Body of pancreas (tissue), 4 donors: ENCODE measurements at regions not wholly inside any gene's neighbourhood (a gene's known extent, or its start where the extent isn't known, plus 50 kb on each side); places are given as distances from the start of the nearest gene placed in this dataset.

Experiments used
- ATAC-seq: fragments of 150-250 bp; one replicate; pipeline ENCODE4 v1.9.1; 2016
- DNase-seq, 4 donors: peaks; one replicate each; pipeline ENCODE4 v3.0.0-alpha.2; 2019
- H3K27ac ChIP-seq, 4 donors: fragments of 200-600 bp; sonication (generic); 1 replicate in 3 of 4; 2 replicates in 1 of 4; pipeline versions ENCODE4 v1.5.1 to v1.6.1; 2016 to 2019; ENCODE audit warnings: mild to moderate bottlenecking in 1 of 4, mixed read lengths in 1 of 4, moderate library complexity in 1 of 4
- H3K27me3 ChIP-seq, 2 donors: fragments of 200-600 bp; sonication (generic); one replicate each; pipeline ENCODE4 v1.6.0; 2016; ENCODE audit warnings: mild to moderate bottlenecking in 1 of 2
- H3K36me3 ChIP-seq, 2 donors: fragments of 200-600 bp; sonication (generic); replicated peaks in 1 of 2; 2 replicates each; pipeline ENCODE4 v1.5.1; 2016; ENCODE audit warnings: low read depth in 2 of 2; ENCODE audit not compliant: insufficient read depth in 1 of 2
- H3K4me1 ChIP-seq: fragments of 200-600 bp; sonication (generic); one replicate; pipeline ENCODE4 v1.6.0; 2016
- H3K4me3 ChIP-seq, 2 donors: fragments of 200-600 bp; sonication (generic); 1 replicate in 1 of 2; 2 replicates in 1 of 2; pipeline ENCODE4 v1.5.1; 2016 to 2019
- H3K9me3 ChIP-seq, 3 donors: fragments of 200-600 bp; sonication (generic); 1 replicate in 2 of 3; 2 replicates in 1 of 3; pipeline ENCODE4 v1.5.1; 2016
- CTCF ChIP-seq, 7 experiments: fragments of 450-650 bp in 4 of 7; fragments of 200-600 bp in 3 of 7; sonication (generic) in 3 of 7; IDR thresholded peaks; one replicate each; pipeline ENCODE4 v1.5.1; 2016 to 2019; ENCODE audit warnings: antibody characterized with exemption in 7 of 7
- POLR2A ChIP-seq, 3 donors: fragments of 450-650 bp; IDR thresholded peaks; one replicate each; pipeline ENCODE4 v1.6.1; 2016; ENCODE audit warnings: antibody characterized with exemption in 3 of 3, mild to moderate bottlenecking in 2 of 3
- WGBS, 2 donors: methylation state at CpG; one replicate each; pipeline ENCODE4 v1.1.5; 2017; 5-methylcytosine and 5-hydroxymethylcytosine counted together
- intact Hi-C: fragments of 100-400 bp; cut with DNase I; formaldehyde crosslinking; loops from one replicate; pipeline ENCODE4 v1.15.1; 2023

- intact Hi-C loops, result no loop called here
- WGBS, 2 donors, result 40 to 56% methylated on average over 3 of the region's 3 CpGs
- H3K27me3 ChIP-seq, result no peaks in the 10 kb centered on the region
- no peak overlapping the region for H3K27ac ChIP-seq
- TF ChIP-seq POLR2A (IDR thresholded peaks at IDR 0.05) (no peak), CTCF (IDR thresholded peaks at IDR 0.05) (no peak)
- H3K36me3 ChIP-seq, result no peaks in the 10 kb centered on the region
- no peaks in the 10 kb centered on the region for H3K4me1 ChIP-seq
- DNase-seq (no peak), ATAC-seq (no peak)
- no peaks in the 10 kb centered on the region for H3K9me3 ChIP-seq
- H3K4me3 ChIP-seq, result no peak overlapping the region
Measured at GRCh38 chr20:7410150-7410549, 530.1 kb downstream of the HAO1 start.

- intact Hi-C loops, result no loop called here
- no peak overlapping the region for H3K4me3 ChIP-seq
- TF ChIP-seq POLR2A (IDR thresholded peaks at IDR 0.05) (no peak), CTCF (IDR thresholded peaks at IDR 0.05) (no peak)
- DNase-seq (no peak), ATAC-seq (no peak)
- WGBS, 2 donors, result 56 to 58% methylated on average over 5 of the region's 5 CpGs
- no peak overlapping the region for H3K27ac ChIP-seq
- no peaks in the 10 kb centered on the region for H3K36me3 ChIP-seq
- no peaks in the 10 kb centered on the region for H3K27me3 ChIP-seq
- no peaks in the 10 kb centered on the region for H3K4me1 ChIP-seq
- no peaks in the 10 kb centered on the region for H3K9me3 ChIP-seq
Measured at GRCh38 chr20:7411075-7411474, 529.2 kb downstream of the HAO1 start.

DNA sequence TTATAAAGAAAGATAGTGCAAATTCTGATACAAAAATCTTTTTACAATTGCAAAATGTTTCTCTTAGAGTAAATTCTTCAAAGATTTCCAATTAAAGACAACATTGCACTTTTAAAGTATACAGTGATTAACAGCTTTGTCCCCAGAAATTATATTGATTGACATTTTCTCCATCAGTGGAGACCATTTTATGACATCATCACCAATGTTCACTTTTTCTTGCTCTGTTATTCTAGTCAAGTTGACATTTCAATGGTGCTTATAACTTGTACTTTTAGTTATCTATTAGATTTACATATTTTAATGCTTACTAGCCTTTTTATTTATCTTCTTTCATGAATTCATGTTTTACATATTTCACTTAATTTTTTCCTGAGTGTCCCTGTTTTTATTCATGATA lies 524.8 kb downstream of the HAO1 start:
- Histone ChIP-seq H3K36me3 (no peaks in the 10 kb centered on the region), H3K27ac (no peak overlapping the region), H3K4me1 (no peaks in the 10 kb centered on the region), H3K27me3 (no peaks in the 10 kb centered on the region), H3K9me3 (no peaks in the 10 kb centered on the region), H3K4me3 (no peak overlapping the region)
- intact Hi-C loops, result no loop called here
- DNase-seq (no peak), ATAC-seq (no peak)
- TF ChIP-seq CTCF (IDR thresholded peaks at IDR 0.05) (no peak), POLR2A (IDR thresholded peaks at IDR 0.05) (no peak)

DNA sequence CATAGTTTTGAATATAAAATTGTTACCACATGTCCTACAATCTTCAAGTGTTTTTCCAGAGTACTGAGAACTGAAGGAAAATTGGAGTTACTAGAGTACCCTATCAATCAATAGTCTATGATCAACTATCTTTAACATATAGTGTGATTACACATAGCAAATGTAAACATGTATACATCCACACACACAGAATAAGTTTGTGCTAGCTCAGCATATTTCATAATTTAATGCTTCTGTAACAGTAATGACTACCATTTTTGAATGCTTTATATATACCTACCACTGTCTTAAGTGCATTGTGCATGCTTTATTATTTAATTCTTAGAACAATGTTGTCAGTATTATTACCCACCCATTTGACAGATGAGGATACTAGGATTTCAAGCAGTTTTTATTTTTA lies 523.9 kb downstream of the HAO1 start:
- TF ChIP-seq CTCF (IDR thresholded peaks at IDR 0.05), result no peak
- TF ChIP-seq POLR2A (IDR thresholded peaks at IDR 0.05), result no peak
- Histone ChIP-seq H3K9me3 (no peaks in the 10 kb centered on the region), H3K27me3 (no peaks in the 10 kb centered on the region), H3K27ac (no peak overlapping the region), H3K4me1 (no peaks in the 10 kb centered on the region), H3K4me3 (no peak overlapping the region), H3K36me3 (no peaks in the 10 kb centered on the region)
- no peak for DNase-seq
- intact Hi-C loops, result no loop called here
- no peak for ATAC-seq

DNA sequence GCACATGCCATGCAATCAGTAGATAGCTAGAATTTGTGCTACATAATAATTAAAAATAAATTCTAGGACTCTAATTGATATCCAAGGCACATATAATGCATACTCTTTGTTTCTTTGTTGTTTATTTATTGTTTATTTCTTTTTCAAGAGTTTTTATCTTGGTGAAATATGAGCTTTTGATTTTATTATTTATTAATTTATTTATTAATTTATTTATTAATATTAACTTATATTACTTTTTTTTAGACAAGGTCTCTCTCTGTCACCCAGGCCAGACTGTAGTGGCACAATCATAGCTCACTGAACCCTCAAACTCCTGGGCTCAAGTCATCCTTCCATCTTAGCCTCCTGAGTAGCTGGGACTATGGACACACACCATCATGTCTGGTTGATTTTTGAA lies 519.9 kb downstream of the HAO1 start:
- no peak for TF ChIP-seq POLR2A (IDR thresholded peaks at IDR 0.05)
- no peak for TF ChIP-seq CTCF (IDR thresholded peaks at IDR 0.05)
- Histone ChIP-seq H3K9me3 (no peaks in the 10 kb centered on the region), H3K27me3 (no peaks in the 10 kb centered on the region), H3K4me1 (no peaks in the 10 kb centered on the region), H3K36me3 (no peaks in the 10 kb centered on the region), H3K27ac (no peak overlapping the region), H3K4me3 (no peak overlapping the region)
- DNase-seq (no peak), ATAC-seq (no peak)
- intact Hi-C loops, result no loop called here
